ENCODE measurements at regions not wholly inside any gene's neighbourhood (a gene's known extent, or its start where the extent isn't known, plus 50 kb on each side); places are given as distances from the start of the nearest gene placed in this dataset.

DNA sequence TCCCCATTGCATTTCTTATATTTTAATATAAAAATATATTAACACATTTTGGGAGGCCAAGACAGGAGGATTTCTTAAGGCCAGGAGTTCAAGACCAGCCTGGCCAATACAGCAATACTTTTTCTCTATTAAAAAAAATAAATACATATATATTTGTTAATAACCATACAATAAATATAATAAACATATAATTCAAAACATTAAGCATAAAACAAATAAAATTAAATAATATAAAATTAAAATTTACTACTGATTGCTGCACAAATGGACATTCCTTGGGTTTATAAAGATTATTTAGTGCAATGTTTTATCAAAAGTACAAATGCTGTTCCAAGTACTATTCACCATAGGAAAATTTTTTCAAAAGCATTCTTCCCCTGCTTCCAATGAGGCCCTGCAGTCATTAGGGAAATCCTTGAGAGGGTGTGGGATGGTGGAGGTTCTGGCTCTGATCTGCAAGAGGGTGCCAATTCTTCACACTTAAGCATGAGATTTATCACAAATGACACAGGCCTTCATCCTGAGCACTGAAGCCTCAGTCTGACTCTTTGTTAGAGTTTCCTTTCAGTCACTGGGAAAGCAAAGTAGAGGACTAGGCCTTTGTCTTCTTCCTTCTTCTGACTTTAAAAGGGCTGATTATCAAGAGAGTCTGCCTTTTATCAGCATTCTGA lies 596.7 kb downstream of the EPM2A start:
- no peaks in the 10 kb centered on the region for H3K4me1 Mint-ChIP-seq (ENCODE audit: low read depth)
- ATAC-seq (replicated peaks in 1 of 2): no peak
- H3K27me3 Mint-ChIP-seq (ENCODE audit: low read depth): peaks cover 6% of the 10 kb centered on the region

DNA sequence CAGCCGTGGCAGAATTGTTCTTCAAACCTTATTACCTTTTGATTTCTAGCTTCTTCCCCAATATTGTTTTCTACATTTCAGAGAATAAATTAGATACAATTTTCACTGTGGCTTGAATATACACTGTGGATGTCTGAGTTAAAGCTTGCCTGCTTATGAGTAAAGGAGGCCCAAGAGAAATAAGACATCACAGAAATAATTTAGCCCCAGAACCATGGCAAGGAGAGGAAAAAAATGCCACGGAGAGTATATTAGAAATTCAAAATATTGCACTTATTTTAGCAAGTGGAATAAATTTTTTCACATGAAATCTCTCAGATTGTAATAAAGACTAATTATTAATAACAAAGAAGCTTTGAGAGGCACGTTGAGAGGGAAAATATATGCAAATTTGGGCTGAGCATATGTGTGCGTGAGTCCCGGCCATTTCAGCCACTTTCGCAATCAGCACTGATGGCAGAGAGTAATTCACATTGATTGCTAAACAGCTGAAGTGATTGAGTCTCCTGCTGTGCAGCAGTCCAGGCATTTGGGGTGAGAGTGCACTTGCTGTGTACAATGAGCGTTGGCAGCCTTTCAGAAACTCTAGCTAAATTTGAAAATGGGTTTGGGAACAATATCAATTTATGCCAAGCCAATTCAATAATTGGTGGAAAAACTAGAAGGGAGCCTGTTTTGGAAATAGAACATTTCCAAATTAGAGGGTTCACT lies 596.0 kb downstream of the EPM2A start:
- DNase-seq (no peak), ATAC-seq (replicated peaks in 1 of 2) (no peak)
- Mint-ChIP-seq H3K4me3 (no peak overlapping the region), H3K9me3 (no peaks in the 10 kb centered on the region), H3K4me1 (ENCODE audit: low read depth) (no peaks in the 10 kb centered on the region), H3K27ac (no peak overlapping the region), H3K36me3 (ENCODE audit: insufficient read depth in 2 of 2) (no peaks in the 10 kb centered on the region), H3K27me3 (ENCODE audit: low read depth) (peaks cover 6% of the 10 kb centered on the region)

More for the DNA sequence above, 596.7 kb downstream of the EPM2A start:
- no peak for DNase-seq
- Mint-ChIP-seq H3K4me3 (no peak overlapping the region), H3K27ac (no peak overlapping the region), H3K36me3 (ENCODE audit: insufficient read depth in 2 of 2) (no peaks in the 10 kb centered on the region), H3K9me3 (no peaks in the 10 kb centered on the region)

DNA sequence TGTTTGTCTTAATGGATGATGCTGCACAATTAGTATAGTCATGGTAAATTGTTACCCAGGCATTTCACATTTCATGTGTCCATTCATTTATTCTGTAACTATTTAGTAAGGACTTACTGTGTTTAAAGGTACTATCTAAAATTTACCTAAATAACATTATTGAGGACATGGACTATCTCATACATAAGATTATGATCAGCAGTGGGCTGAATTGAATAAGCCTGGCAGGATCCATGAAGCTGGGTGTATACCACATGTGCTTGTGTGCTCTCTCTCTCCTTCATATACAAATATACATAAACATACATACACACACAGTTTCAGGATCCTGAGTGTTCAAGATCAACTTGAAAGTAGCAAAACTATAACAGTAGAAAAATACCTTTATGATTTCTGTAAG lies 595.4 kb downstream of the EPM2A start:
- H3K36me3 Mint-ChIP-seq (ENCODE audit: insufficient read depth in 2 of 2): no peaks in the 10 kb centered on the region
- no peaks in the 10 kb centered on the region for H3K4me1 Mint-ChIP-seq (ENCODE audit: low read depth)
- no peak for DNase-seq
- no peaks in the 10 kb centered on the region for H3K9me3 Mint-ChIP-seq
- H3K27ac Mint-ChIP-seq: no peak overlapping the region
- no peak for ATAC-seq (replicated peaks in 1 of 2)
- H3K27me3 Mint-ChIP-seq (ENCODE audit: low read depth): peaks cover 6% of the 10 kb centered on the region
- H3K4me3 Mint-ChIP-seq: no peak overlapping the region

DNA sequence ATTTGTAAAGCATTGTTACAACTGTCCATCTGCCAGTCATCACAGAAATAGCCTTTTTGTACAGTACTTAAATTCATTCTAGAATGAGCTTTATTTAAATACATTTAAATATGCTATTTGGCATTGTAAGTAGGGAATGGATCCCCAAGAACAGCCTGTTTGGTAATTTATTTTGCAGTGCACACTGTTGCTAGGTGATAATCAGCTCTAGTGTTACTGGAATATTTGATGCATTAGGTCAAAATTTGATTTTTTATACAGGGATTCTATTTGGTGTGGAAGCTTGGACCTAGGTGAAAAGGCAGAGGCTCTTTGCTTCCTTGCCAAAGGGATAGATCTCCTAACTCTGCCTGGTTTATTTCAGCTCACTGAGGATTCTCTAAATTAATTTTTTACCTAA lies 593.7 kb downstream of the EPM2A start:
- DNase-seq: no peak
- H3K4me3 Mint-ChIP-seq: no peak overlapping the region
- peaks cover 8% of the 10 kb centered on the region for H3K27me3 Mint-ChIP-seq (ENCODE audit: low read depth)
- no peak for ATAC-seq (replicated peaks in 1 of 2)
- no peaks in the 10 kb centered on the region for H3K36me3 Mint-ChIP-seq (ENCODE audit: insufficient read depth in 2 of 2)
- no peak overlapping the region for H3K27ac Mint-ChIP-seq
- no peaks in the 10 kb centered on the region for H3K9me3 Mint-ChIP-seq
- no peaks in the 10 kb centered on the region for H3K4me1 Mint-ChIP-seq (ENCODE audit: low read depth)

DNA sequence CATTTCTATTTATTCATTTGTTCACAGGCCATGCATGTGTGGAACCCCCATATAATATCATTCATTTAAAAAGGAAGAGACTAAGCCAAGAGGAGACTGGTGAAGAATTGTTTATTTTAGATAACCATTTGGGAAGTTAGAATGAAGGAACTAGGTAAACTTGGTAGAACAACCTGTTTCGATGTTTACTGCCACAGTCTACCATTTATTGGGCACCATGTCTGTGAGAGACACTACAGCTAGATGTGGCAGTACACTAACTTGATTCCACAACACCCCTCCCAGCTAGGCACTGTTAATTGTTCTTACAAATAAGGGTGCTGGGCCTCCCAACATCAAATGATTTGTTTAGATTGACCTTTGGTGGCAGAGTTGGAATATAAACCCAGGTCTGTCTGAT lies 592.4 kb downstream of the EPM2A start:
- ATAC-seq (replicated peaks in 1 of 2) (no peak), DNase-seq (no peak)
- H3K9me3 Mint-ChIP-seq: no peaks in the 10 kb centered on the region
- peaks cover 13% of the 10 kb centered on the region for H3K27me3 Mint-ChIP-seq (ENCODE audit: low read depth)
- no peak overlapping the region for H3K27ac Mint-ChIP-seq
- H3K4me1 Mint-ChIP-seq (ENCODE audit: low read depth): no peaks in the 10 kb centered on the region
- no peak overlapping the region for H3K4me3 Mint-ChIP-seq
- H3K36me3 Mint-ChIP-seq (ENCODE audit: insufficient read depth in 2 of 2): no peaks in the 10 kb centered on the region

DNA sequence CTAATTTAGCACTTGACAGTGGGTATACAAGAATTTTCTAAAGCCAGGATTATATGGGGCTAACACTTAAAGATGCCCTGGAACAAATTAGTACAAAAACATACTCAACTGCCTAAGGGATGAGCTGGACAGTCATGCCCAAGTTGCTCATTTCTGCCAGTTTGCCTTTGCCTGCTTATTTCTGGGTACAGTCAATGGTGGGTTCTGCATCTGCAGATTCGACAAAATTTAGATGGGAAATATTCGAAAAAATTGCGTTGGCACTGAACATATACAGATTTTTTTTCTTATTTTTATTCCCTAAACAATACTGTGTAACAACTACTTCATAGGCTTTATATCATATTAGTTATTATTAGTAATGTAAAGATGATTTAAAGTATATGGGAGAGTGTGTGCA lies 591.9 kb downstream of the EPM2A start:
- Mint-ChIP-seq H3K27ac (no peak overlapping the region), H3K9me3 (no peaks in the 10 kb centered on the region), H3K36me3 (ENCODE audit: insufficient read depth in 2 of 2) (no peaks in the 10 kb centered on the region), H3K27me3 (ENCODE audit: low read depth) (peaks cover 13% of the 10 kb centered on the region), H3K4me3 (no peak overlapping the region), H3K4me1 (ENCODE audit: low read depth) (no peaks in the 10 kb centered on the region)
- ATAC-seq (replicated peaks in 1 of 2) (no peak), DNase-seq (no peak)

DNA sequence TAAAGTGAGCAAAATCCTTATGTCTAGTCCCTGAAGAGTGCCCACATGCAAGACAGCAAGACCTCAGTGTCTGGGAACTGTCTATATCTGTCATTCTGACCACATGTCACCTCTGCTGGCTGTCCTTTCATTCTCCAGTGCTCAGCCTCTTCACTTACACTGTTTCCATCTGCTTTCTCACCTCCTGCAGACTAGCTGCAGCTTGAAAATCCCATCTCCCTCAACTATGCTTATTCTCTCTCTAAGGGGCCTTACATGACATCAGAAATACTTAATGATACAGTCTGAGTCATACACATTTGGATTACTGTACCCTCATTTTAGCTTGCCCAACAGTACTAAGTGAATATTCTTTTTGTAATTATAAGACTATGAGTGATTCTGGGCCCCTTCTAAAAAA lies 587.8 kb downstream of the EPM2A start:
- H3K4me1 Mint-ChIP-seq (ENCODE audit: low read depth): no peaks in the 10 kb centered on the region
- no peak overlapping the region for H3K27ac Mint-ChIP-seq
- no peaks in the 10 kb centered on the region for H3K9me3 Mint-ChIP-seq
- no peaks in the 10 kb centered on the region for H3K36me3 Mint-ChIP-seq (ENCODE audit: insufficient read depth in 2 of 2)
- H3K27me3 Mint-ChIP-seq (ENCODE audit: low read depth): peaks cover 16% of the 10 kb centered on the region
- no peak overlapping the region for H3K4me3 Mint-ChIP-seq
- DNase-seq (no peak), ATAC-seq (replicated peaks in 1 of 2) (peak in 1 of 2 donors; percentile 19)

DNA sequence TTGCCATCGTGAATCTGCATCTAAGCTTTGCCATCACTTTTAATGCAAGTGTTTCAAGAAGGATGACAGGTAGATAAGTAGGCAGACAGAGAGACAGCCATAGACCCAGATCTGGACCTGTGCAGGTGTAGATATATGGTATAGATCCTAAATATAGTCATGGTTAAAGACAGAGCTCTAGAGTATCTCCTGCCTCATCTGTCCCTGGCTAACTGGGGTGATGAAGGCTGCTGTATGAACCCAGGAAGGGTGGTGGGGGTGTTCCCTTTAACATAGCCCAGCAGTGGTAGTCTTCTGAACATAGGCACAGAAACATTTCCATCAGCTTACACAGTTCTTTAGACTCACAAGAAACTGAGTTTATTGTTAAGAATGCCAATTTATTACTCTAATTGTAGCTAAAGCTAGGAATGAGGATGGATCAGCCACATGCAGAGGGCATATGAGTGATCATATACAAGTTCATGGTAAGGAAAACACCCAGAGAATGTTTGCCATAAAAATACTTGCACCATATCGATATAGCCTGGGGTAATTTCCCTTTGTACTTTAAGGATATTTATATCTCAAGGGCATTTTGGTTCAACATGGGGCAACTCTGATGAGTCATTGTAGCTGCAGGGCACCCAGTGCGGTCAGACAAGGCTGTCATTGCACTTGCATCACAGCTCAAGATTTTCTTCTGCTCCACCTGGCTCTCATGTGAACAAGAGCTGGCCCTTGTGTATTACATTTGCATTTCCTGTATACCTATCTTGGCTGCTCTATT lies 587.2 kb downstream of the EPM2A start:
- H3K27ac Mint-ChIP-seq: no peak overlapping the region
- no peaks in the 10 kb centered on the region for H3K36me3 Mint-ChIP-seq (ENCODE audit: insufficient read depth in 2 of 2)
- ATAC-seq (replicated peaks in 1 of 2) (peak in 1 of 2 donors; percentile 59), DNase-seq (peak in 1 of 2 donors; percentile 4)
- H3K4me1 Mint-ChIP-seq (ENCODE audit: low read depth): no peaks in the 10 kb centered on the region
- peaks cover 14% of the 10 kb centered on the region for H3K27me3 Mint-ChIP-seq (ENCODE audit: low read depth)
- no peak overlapping the region for H3K4me3 Mint-ChIP-seq
- H3K9me3 Mint-ChIP-seq: no peaks in the 10 kb centered on the region

DNA sequence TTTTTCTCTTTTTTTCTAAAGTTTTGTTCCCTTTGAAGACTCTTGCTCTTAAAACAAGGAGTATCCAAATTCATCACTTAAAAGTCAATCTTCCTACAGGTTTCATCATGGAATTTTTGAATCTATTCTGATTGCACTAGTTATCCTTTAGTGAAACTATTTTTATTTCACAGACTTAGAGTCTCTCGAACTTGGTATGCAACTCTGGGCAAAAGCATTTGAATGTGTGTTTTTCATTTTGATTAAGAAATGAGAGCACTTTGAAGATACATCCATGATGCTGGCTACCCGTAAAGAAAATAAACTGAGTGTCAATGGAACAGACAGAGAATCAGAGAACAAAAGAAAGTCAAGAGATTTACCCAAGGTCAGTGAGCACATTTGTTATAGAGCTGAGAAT lies 586.5 kb downstream of the EPM2A start:
- DNase-seq (no peak), ATAC-seq (replicated peaks in 1 of 2) (no peak)
- H3K27me3 Mint-ChIP-seq (ENCODE audit: low read depth): peaks cover 14% of the 10 kb centered on the region

DNA sequence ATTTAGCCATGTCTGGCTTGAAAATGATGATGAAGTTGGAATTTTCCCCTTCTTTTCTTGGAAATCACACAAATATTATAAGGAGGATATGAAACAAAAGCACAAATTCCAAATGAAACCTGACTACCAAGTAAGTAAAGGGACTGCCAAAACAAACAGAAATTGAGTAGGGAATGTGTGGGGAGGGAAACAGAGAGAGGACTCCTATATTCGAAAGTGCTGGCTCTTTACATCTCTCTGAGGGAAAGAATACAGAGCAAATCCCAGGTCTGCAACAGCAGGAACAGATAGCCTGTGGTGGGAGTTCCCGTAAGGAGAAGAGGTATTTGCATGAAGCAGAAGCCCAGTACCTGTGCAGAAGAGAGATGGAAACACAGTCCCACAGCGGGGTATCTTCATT lies 583.7 kb downstream of the EPM2A start:
- ATAC-seq (replicated peaks in 1 of 2) (no peak), DNase-seq (no peak)
- no peak overlapping the region for H3K4me3 Mint-ChIP-seq
- peaks cover 12% of the 10 kb centered on the region for H3K27me3 Mint-ChIP-seq (ENCODE audit: low read depth)
- H3K9me3 Mint-ChIP-seq: peaks cover 0 to 5% of the 10 kb centered on the region in 2 donors
- no peaks in the 10 kb centered on the region for H3K4me1 Mint-ChIP-seq (ENCODE audit: low read depth)
- H3K36me3 Mint-ChIP-seq (ENCODE audit: insufficient read depth in 2 of 2): no peaks in the 10 kb centered on the region
- no peak overlapping the region for H3K27ac Mint-ChIP-seq

More for the DNA sequence above, 586.5 kb downstream of the EPM2A start:
- Mint-ChIP-seq H3K4me3 (no peak overlapping the region), H3K9me3 (no peaks in the 10 kb centered on the region), H3K4me1 (ENCODE audit: low read depth) (no peaks in the 10 kb centered on the region), H3K27ac (no peak overlapping the region), H3K36me3 (ENCODE audit: insufficient read depth in 2 of 2) (no peaks in the 10 kb centered on the region)

DNA sequence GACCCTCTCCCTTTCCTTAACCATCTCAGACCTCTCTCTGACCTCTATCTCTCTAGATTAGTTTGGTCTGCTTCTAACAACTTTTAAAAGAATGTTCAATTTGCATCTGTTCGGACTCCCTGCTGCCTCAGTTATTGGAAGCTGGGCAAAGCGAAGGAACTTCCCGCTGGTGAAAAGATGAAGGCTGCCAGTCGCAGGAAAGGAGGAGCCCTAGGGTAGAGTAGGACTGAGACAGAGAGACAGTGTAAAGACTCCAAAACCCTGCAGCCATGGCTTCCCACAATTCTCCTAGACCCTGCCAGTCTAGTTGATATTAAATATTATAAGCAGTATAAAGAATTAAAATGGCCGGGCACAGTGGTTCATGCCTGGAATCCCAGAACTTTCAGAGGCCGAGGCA lies 581.8 kb downstream of the EPM2A start:
- Mint-ChIP-seq H3K4me3 (no peak overlapping the region), H3K27me3 (ENCODE audit: low read depth) (peaks cover 7% of the 10 kb centered on the region), H3K9me3 (peaks cover 2 to 6% of the 10 kb centered on the region in 2 donors), H3K4me1 (ENCODE audit: low read depth) (no peaks in the 10 kb centered on the region), H3K36me3 (ENCODE audit: insufficient read depth in 2 of 2) (peaks cover 0 to under 1% of the 10 kb centered on the region in 2 donors), H3K27ac (no peak overlapping the region)
- no peak for ATAC-seq (replicated peaks in 1 of 2)
- DNase-seq: no peak

DNA sequence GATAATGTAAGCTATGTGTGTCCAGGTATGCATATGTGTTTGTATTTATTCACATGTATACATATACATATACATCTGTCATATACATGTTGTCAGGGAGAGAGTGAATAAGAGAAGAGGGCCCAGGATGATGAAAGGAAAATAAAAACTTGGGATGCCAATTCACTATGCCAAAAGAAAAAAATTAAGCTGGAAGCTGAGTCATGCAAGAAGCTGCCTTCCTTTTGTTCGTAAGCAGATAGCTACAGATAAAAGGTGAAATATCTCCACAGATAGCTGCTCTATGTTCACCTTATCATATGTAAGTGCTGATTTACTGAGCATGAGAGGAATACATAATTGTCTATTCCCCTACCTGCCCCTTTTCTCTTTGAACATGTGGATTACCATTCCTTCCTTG lies 579.9 kb downstream of the EPM2A start:
- DNase-seq (no peak), ATAC-seq (replicated peaks in 1 of 2) (no peak)
- H3K9me3 Mint-ChIP-seq: peaks cover 7 to 9% of the 10 kb centered on the region in 2 donors
- H3K4me1 Mint-ChIP-seq (ENCODE audit: low read depth): no peaks in the 10 kb centered on the region
- H3K27me3 Mint-ChIP-seq (ENCODE audit: low read depth): peaks cover under 1% of the 10 kb centered on the region
- no peak overlapping the region for H3K4me3 Mint-ChIP-seq
- peaks cover 2 to 6% of the 10 kb centered on the region in 2 donors for H3K36me3 Mint-ChIP-seq (ENCODE audit: insufficient read depth in 2 of 2)
- H3K27ac Mint-ChIP-seq: no peak overlapping the region

All from activated T-cell treated with anti-CD3 and anti-CD28 coated beads, Interleukin-2, amount 50 U/mL, for 72 hours (primary cell).